ENCODE measurements at regions not wholly inside any gene's neighbourhood (a gene's known extent, or its start where the extent isn't known, plus 50 kb on each side); places are given as distances from the start of the nearest gene placed in this dataset.

- no peaks in the 10 kb centered on the region for H3K9me3 ChIP-seq (ENCODE audit: insufficient read depth, low read depth, low read length)
- H3K79me2 ChIP-seq (ENCODE audit: control insufficient read depth, insufficient read depth, low read length, poor library complexity), result no peaks in the 10 kb centered on the region
- no CpG with 5 or more reads among the region's 2 CpGs for WGBS (ENCODE audit: extremely low coverage, insufficient coverage, insufficient read length)
- no peak for DNase-seq
- no peak overlapping the region for H2BK120ac ChIP-seq (ENCODE audit: insufficient read depth, low read length, poor library complexity)
- no peak overlapping the region for H2BK5ac ChIP-seq (ENCODE audit: low read depth, low read length, poor library complexity)
- H3K27me3 ChIP-seq (ENCODE audit: insufficient read depth, low read length), result no peaks in the 10 kb centered on the region
- H3K36me3 ChIP-seq (ENCODE audit: control insufficient read depth in 1 of 2, insufficient read depth in 2 of 2, low read length in 2 of 2), result no peaks in the 10 kb centered on the region
- no peak overlapping the region for H3K4me2 ChIP-seq (ENCODE audit: low read length)
- no peaks in the 10 kb centered on the region for H3K4me1 ChIP-seq (ENCODE audit: control insufficient read depth in 1 of 2, insufficient read depth in 2 of 2, low read length in 2 of 2)
- no peak overlapping the region for H3K18ac ChIP-seq (ENCODE audit: low read length)
- no peak overlapping the region for H3K27ac ChIP-seq (ENCODE audit: low read depth, low read length)
- no peak overlapping the region for H2BK12ac ChIP-seq (ENCODE audit: low read length)
- no peak overlapping the region for H3K23ac ChIP-seq (ENCODE audit: low read length)
- H2AFZ ChIP-seq (ENCODE audit: insufficient read depth, low read length, poor library complexity), result no peak overlapping the region
- no peaks in the 10 kb centered on the region for H3K79me1 ChIP-seq (ENCODE audit: low read length)
- H3K14ac ChIP-seq (ENCODE audit: low read length), result no peak overlapping the region
- H4K12ac ChIP-seq (ENCODE audit: low read depth, low read length), result no peak overlapping the region
- no peak overlapping the region for H2AK5ac ChIP-seq (ENCODE audit: low read length)
- H3K4ac ChIP-seq (ENCODE audit: low read depth, low read length), result no peak overlapping the region
- H3K4me3 ChIP-seq (ENCODE audit: low read depth, low read length), result no peak overlapping the region
- no peak overlapping the region for H4K8ac ChIP-seq (ENCODE audit: low read depth, low read length)
- no peak overlapping the region for H4K91ac ChIP-seq (ENCODE audit: low read depth, low read length)
- no peak overlapping the region for H3K9ac ChIP-seq (ENCODE audit: low read length)
These were observed 203.3 kb downstream of the NR4A2 start for GRCh38 chr2:156129227-156129626.

DNA sequence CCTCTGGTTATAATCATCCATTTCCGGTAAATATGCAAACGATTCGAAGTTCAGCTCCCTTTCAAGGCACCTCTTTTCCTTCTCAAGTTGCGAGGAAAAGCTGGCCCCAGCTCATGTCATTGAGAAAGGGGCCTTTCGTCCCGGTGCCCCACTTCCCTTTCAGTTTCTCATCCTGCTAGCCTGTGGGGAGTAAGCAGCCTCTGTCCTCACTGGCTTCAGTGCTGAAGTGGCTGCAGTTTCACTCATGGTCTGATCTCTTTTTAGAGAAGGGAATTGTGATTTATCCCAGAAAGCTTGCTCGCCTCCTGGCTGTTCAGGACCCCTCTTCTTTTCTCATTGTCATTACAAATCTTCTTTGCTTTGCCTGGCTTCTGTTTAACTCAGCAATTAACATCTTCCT is 207.5 kb downstream of the NR4A2 start:
- Histone ChIP-seq H2AFZ (ENCODE audit: insufficient read depth, low read length, poor library complexity) (no peak overlapping the region), H3K23ac (ENCODE audit: low read length) (no peak overlapping the region), H3K14ac (ENCODE audit: low read length) (no peak overlapping the region), H3K27ac (ENCODE audit: low read depth, low read length) (no peak overlapping the region), H4K8ac (ENCODE audit: low read depth, low read length) (no peak overlapping the region), H3K27me3 (ENCODE audit: insufficient read depth, low read length) (no peaks in the 10 kb centered on the region), H3K18ac (ENCODE audit: low read length) (no peak overlapping the region), H3K4me3 (ENCODE audit: low read depth, low read length) (no peak overlapping the region), H3K4me1 (ENCODE audit: control insufficient read depth in 1 of 2, insufficient read depth in 2 of 2, low read length in 2 of 2) (peaks cover 0 to 2% of the 10 kb centered on the region in 2 experiments), H3K4ac (ENCODE audit: low read depth, low read length) (no peak overlapping the region), H4K91ac (ENCODE audit: low read depth, low read length) (no peak overlapping the region), H3K9me3 (ENCODE audit: insufficient read depth, low read depth, low read length) (no peaks in the 10 kb centered on the region), H2BK5ac (ENCODE audit: low read depth, low read length, poor library complexity) (no peak overlapping the region), H2BK12ac (ENCODE audit: low read length) (no peak overlapping the region), H2AK5ac (ENCODE audit: low read length) (no peak overlapping the region), H3K36me3 (ENCODE audit: control insufficient read depth in 1 of 2, insufficient read depth in 2 of 2, low read length in 2 of 2) (no peaks in the 10 kb centered on the region), H3K9ac (ENCODE audit: low read length) (no peak overlapping the region), H4K12ac (ENCODE audit: low read depth, low read length) (no peak overlapping the region), H3K79me2 (ENCODE audit: control insufficient read depth, insufficient read depth, low read length, poor library complexity) (no peaks in the 10 kb centered on the region), H2BK120ac (ENCODE audit: insufficient read depth, low read length, poor library complexity) (no peak overlapping the region), H3K79me1 (ENCODE audit: low read length) (no peaks in the 10 kb centered on the region), H3K4me2 (ENCODE audit: low read length) (no peak overlapping the region)
- DNase-seq, result no peak
- WGBS (ENCODE audit: extremely low coverage, insufficient coverage, insufficient read length), result no CpG with 5 or more reads among the region's 7 CpGs

GRCh38 chr2:156124458-156124857 is 208.1 kb downstream of the NR4A2 start:
- H4K12ac ChIP-seq (ENCODE audit: low read depth, low read length), result no peak overlapping the region
- no peak overlapping the region for H3K14ac ChIP-seq (ENCODE audit: low read length)
- H3K27me3 ChIP-seq (ENCODE audit: insufficient read depth, low read length), result no peaks in the 10 kb centered on the region
- H3K36me3 ChIP-seq (ENCODE audit: control insufficient read depth in 1 of 2, insufficient read depth in 2 of 2, low read length in 2 of 2), result no peaks in the 10 kb centered on the region
- no peak for DNase-seq
- H3K9me3 ChIP-seq (ENCODE audit: insufficient read depth, low read depth, low read length), result no peaks in the 10 kb centered on the region
- no peak overlapping the region for H2BK12ac ChIP-seq (ENCODE audit: low read length)
- H3K4me2 ChIP-seq (ENCODE audit: low read length), result no peak overlapping the region
- no peak overlapping the region for H3K4me3 ChIP-seq (ENCODE audit: low read depth, low read length)
- H3K18ac ChIP-seq (ENCODE audit: low read length), result no peak overlapping the region
- H2AFZ ChIP-seq (ENCODE audit: insufficient read depth, low read length, poor library complexity), result no peak overlapping the region
- no peak overlapping the region for H3K23ac ChIP-seq (ENCODE audit: low read length)
- H3K4ac ChIP-seq (ENCODE audit: low read depth, low read length), result no peak overlapping the region
- H3K4me1 ChIP-seq (ENCODE audit: control insufficient read depth in 1 of 2, insufficient read depth in 2 of 2, low read length in 2 of 2), result peaks cover 0 to 2% of the 10 kb centered on the region in 2 experiments
- no peaks in the 10 kb centered on the region for H3K79me2 ChIP-seq (ENCODE audit: control insufficient read depth, insufficient read depth, low read length, poor library complexity)
- no peak overlapping the region for H3K27ac ChIP-seq (ENCODE audit: low read depth, low read length)
- no peak overlapping the region for H4K91ac ChIP-seq (ENCODE audit: low read depth, low read length)
- H2AK5ac ChIP-seq (ENCODE audit: low read length), result no peak overlapping the region
- no peak overlapping the region for H2BK5ac ChIP-seq (ENCODE audit: low read depth, low read length, poor library complexity)
- no peak overlapping the region for H4K8ac ChIP-seq (ENCODE audit: low read depth, low read length)
- no peak overlapping the region for H2BK120ac ChIP-seq (ENCODE audit: insufficient read depth, low read length, poor library complexity)
- H3K9ac ChIP-seq (ENCODE audit: low read length), result no peak overlapping the region
- H3K79me1 ChIP-seq (ENCODE audit: low read length), result no peaks in the 10 kb centered on the region

- H3K18ac ChIP-seq (ENCODE audit: low read length), result no peak overlapping the region
- peaks cover 0 to 4% of the 10 kb centered on the region in 2 experiments for H3K4me1 ChIP-seq (ENCODE audit: control insufficient read depth in 1 of 2, insufficient read depth in 2 of 2, low read length in 2 of 2)
- no peak for DNase-seq
- H3K14ac ChIP-seq (ENCODE audit: low read length), result no peak overlapping the region
- no peak overlapping the region for H3K4me3 ChIP-seq (ENCODE audit: low read depth, low read length)
- no peak overlapping the region for H3K9ac ChIP-seq (ENCODE audit: low read length)
- H2AFZ ChIP-seq (ENCODE audit: insufficient read depth, low read length, poor library complexity), result no peak overlapping the region
- no peaks in the 10 kb centered on the region for H3K79me2 ChIP-seq (ENCODE audit: control insufficient read depth, insufficient read depth, low read length, poor library complexity)
- no peaks in the 10 kb centered on the region for H3K27me3 ChIP-seq (ENCODE audit: insufficient read depth, low read length)
- no peak overlapping the region for H4K12ac ChIP-seq (ENCODE audit: low read depth, low read length)
- no peak overlapping the region for H3K4ac ChIP-seq (ENCODE audit: low read depth, low read length)
- no peak overlapping the region for H3K4me2 ChIP-seq (ENCODE audit: low read length)
- H3K9me3 ChIP-seq (ENCODE audit: insufficient read depth, low read depth, low read length), result no peaks in the 10 kb centered on the region
- no CpG with 5 or more reads among the region's 3 CpGs for WGBS (ENCODE audit: extremely low coverage, insufficient coverage, insufficient read length)
- H3K27ac ChIP-seq (ENCODE audit: low read depth, low read length), result no peak overlapping the region
- H2BK12ac ChIP-seq (ENCODE audit: low read length), result no peak overlapping the region
- H2BK5ac ChIP-seq (ENCODE audit: low read depth, low read length, poor library complexity), result no peak overlapping the region
- H2AK5ac ChIP-seq (ENCODE audit: low read length), result no peak overlapping the region
- no peak overlapping the region for H3K23ac ChIP-seq (ENCODE audit: low read length)
- H4K8ac ChIP-seq (ENCODE audit: low read depth, low read length), result no peak overlapping the region
- no peaks in the 10 kb centered on the region for H3K36me3 ChIP-seq (ENCODE audit: control insufficient read depth in 1 of 2, insufficient read depth in 2 of 2, low read length in 2 of 2)
- H3K79me1 ChIP-seq (ENCODE audit: low read length), result no peaks in the 10 kb centered on the region
- H4K91ac ChIP-seq (ENCODE audit: low read depth, low read length), result no peak overlapping the region
- no peak overlapping the region for H2BK120ac ChIP-seq (ENCODE audit: insufficient read depth, low read length, poor library complexity)
These were observed 213.6 kb downstream of the NR4A2 start for GRCh38 chr2:156118753-156119416.
